GM21529 (cell line): ENCODE measurements at regions not wholly inside any gene's neighbourhood (a gene's known extent, or its start where the extent isn't known, plus 50 kb on each side); places are given as distances from the start of the nearest gene placed in this dataset.

Experiments used
- ATAC-seq: cut with Tn5 transposase; IDR thresholded peaks from one replicate; pipeline ENCODE4 v1.9.1; 2021; ENCODE audit not compliant: unreplicated experiment

GRCh38 chr4:45985038-45985437, 138.8 kb downstream of the GABRG1 start:
- no peak for ATAC-seq

GRCh38 chr4:45971108-45971507, 152.7 kb downstream of the GABRG1 start:
- no peak for ATAC-seq

- no peak for ATAC-seq
Measured at GRCh38 chr4:45957353-45957752, 166.5 kb downstream of the GABRG1 start.

GRCh38 chr4:45954276-45954675, 169.6 kb downstream of the GABRG1 start:
- no peak for ATAC-seq

DNA sequence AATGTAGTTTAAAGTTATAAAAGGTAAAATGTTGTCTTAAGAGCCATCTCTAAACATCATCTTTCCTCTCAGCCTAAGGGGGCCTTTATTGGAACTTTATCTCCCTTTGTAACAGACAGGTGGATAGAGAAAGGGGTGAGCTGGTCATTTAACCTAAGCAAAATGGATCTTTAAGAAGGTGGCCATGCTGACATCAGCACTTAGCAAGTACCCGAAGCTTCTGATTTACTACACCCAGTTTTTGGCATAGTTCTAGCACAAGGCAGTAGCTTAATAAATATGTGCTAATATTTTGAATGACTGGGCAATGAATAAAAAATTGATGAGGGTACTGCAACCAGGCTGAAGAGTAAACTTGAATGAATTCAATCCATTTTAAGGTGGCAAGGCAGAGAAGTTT, 172.7 kb downstream of the GABRG1 start:
- ATAC-seq, result no peak

DNA sequence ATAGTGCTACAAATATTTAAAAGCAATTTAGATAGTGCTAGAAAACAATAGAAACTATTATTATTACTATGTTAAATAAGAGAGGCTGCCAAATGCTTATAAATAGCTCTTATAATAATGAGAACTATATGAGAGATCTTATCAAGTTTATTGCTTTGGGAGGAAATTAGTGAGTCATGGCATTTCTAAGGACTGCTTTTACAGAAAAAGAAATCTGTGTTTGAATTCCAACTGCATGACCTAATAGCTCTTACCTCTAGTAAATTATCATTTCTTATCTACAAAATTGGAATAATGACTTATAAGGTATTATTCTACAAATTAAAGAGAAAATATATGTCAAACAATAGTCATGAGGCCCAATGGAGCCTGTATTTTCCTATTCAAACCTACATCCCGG, 177.2 kb downstream of the GABRG1 start:
- ATAC-seq, result no peak

DNA sequence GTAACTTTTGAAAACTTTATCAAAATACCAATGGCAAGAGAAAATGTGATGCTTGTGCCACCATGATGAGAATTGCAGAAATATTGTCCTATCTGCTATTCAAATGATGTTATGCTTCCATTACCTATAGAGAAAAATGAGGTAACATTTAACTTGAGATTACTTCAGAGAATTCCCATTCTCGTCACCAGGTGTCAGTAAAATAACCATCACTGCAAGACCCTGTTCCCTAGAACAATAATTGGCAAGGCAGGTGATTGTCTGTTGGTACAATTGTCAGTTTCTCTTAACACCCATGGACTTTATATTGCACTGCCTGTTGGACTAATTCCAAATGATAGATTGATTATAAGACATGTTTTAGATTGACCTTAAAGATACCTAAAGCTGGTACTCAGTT, 179.9 kb downstream of the GABRG1 start:
- ATAC-seq, result no peak

- ATAC-seq, result no peak
Measured at GRCh38 chr4:45939056-45939455, 184.8 kb downstream of the GABRG1 start.

DNA sequence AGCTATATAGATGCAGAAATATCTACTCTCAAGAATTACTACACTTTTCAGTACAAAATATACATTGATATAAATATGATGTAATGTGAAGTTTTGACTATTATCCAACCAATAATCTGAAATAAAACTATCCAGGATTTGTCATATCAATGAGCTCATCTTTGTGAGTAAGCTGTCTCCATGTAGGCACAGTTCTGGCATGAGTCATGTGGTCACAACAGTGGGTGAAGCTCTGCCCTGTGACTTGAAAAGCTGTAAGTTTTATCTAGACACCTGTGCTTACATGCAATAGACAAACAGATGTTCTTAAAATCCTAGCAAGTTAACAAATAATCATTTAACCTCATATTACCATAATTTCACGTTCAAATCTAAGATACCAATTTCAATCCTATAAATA, 192.7 kb downstream of the GABRG1 start:
- no peak for ATAC-seq

GRCh38 chr4:45927641-45928040, 196.2 kb downstream of the GABRG1 start:
- no peak for ATAC-seq

DNA sequence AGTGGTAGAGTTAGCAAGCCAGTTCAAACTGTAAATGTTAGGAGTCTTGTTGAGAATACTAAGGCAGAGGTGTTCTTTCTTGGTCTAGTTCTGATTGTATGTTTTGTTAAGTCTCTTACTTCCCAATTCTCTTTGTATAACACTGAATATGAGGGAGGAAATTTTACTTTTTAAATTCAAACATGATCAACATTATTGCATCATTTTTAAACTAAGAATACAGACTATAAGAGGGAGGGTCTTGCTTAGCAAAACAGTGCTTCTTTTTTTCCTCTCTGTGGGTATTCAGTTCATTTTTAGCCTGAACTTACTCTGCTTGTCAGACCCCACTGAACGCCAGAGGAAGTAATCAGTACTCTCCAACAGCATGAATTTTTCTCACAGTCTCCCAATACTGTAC, 198.0 kb downstream of the GABRG1 start:
- ATAC-seq, result no peak

DNA sequence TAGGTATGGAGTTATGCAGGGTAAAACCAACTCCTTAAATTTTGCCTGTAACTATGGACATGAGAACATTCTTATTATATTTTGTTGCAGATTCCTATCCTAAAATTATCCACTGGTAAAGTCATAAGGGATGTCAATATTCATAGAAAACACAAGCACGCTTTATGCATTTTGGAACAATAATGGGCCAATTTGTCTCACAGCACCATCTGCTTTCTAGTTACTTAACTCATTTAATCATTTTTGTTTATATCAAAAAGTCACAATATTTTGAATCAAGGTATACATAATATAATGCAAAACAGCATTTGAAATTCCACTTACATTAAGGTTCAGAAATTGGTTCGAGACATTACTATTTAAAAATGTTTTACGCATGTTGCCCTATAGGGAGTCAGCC, 203.0 kb downstream of the GABRG1 start:
- no peak for ATAC-seq

DNA sequence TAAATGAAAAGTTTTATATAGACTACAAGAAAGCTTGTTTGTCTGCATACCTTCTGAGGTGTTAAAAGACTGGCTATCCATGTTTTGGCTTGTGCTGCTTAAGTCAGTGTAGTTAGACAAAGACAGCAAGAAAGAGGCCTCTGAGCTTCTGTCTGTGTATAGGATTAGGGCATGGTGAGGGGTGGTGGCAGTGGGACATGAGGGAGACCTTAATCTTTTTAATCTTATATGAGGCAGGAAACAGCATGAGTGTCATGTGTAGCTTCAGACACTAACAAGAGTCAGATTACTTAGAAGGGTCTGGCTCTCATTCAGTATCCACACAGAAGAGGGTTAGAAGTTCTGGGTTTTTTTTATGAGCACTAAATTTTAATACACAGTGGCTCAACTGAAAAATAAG, 213.3 kb downstream of the GABRG1 start:
- no peak for ATAC-seq

- no peak for ATAC-seq
Measured at GRCh38 chr4:45897946-45898585, 225.8 kb downstream of the GABRG1 start.

GRCh38 chr4:45883421-45883820, 240.4 kb downstream of the GABRG1 start:
- no peak for ATAC-seq

DNA sequence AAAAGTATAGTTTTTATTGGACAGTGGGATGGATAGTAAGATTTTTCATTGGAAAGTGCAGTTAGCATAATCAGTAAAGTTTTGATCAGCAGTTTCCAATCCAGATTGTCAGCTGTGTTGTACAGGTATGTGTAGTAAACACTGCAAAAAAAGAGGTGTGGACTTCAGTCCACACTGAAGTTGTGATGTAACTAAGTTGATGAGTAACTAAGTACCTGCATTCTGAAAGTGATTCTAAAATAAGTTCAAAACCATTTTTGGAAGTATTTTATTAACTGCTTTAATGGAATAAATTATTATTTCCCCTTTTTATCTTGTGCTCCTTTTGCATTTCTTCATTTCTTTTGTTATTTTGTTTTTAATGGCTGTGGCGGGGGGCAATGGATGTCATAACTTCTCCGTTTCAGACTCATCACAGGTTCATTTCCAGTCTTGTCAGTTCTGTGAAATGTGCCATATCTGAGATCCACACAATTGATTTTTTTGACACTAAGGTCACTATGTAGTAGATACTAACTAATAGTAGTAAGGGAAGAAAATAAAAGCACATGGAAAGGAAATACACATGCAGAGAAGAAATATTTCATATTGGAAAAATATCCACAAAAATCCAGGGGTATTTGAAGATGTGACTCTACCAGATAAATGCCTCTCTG, 247.5 kb downstream of the GABRG1 start:
- ATAC-seq, result no peak

- ATAC-seq, result no peak
Measured at GRCh38 chr4:45869184-45869583, 254.7 kb downstream of the GABRG1 start.

- no peak for ATAC-seq
Measured at GRCh38 chr4:45865781-45866180, 258.1 kb downstream of the GABRG1 start.

DNA sequence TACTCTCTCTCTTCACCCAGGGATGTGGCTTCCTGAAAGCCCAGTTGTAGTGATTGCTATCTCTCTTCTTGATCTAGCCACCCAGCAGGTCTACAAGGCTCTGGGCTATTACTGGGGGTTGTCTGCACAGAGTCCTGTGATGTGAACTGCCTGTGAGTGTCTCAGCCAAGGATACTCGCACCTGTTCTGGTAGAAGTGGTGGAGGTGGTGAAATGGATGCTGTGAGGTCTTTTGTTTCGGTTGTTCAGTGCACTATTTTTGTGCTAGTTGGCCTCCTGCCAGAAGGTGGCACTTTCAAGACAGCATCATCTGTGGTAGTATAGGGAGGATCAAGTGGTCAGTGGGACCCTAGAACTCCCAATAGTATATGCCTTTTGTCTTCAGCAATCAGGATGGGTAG, 268.0 kb downstream of the GABRG1 start:
- no peak for ATAC-seq

GRCh38 chr4:45846016-45846415, 277.8 kb downstream of the GABRG1 start:
- no peak for ATAC-seq

DNA sequence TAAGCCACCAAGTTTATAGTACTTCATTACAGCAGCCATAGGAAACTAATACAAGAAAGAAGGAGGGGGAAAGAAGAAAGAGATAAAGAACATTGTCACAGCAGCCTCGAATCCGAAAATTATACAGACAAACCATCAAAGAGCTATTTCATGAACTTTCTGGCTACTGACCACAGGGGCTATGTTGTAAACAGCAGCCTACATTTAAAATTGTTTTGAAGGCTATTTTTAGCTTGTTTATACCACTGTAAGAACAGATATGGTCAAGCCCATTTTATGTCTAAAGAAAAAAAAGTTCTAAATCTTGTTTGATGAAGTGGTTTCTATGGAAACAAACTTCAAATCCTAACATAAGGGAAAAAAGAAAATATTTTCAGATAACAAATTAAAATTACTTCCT, 282.1 kb downstream of the GABRG1 start:
- ATAC-seq, result no peak

- ATAC-seq, result no peak
Measured at GRCh38 chr4:45831692-45832091, 292.2 kb downstream of the GABRG1 start.

DNA sequence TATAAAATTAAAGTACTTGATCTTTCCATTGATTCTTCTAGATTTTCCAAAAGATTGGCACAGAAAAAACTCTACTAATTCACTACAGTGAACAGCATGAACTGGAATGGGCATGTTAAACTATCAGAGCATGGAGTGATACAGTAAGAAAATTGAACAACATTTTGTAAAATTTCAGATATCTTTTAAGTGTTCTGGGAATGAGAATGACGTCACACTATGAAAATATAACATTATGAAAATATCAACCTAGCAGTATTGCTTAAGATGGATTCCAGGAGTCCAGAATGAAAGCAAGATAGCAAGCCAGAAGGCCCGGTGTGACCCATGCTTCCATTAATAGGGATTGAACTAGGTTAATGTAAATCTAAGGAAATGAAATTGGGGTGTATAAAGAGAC, 319.9 kb downstream of the GABRG1 start:
- ATAC-seq, result no peak
